ENCODE measurements at regions not wholly inside any gene's neighbourhood (a gene's known extent, or its start where the extent isn't known, plus 50 kb on each side); places are given as distances from the start of the nearest gene placed in this dataset.
"Not testable (repeated sequence)": the region's sequence is repeated elsewhere in the genome, so short reads cannot be mapped to it uniquely, and the experiment has no call there.

- not testable (repeated sequence) for TF ChIP-seq EZH2 (IDR thresholded peaks at IDR 0.05; ENCODE audit: insufficient read depth, poor library complexity, severe bottlenecking); EZH2phosphoT487 (IDR thresholded peaks at IDR 0.05; ENCODE audit: insufficient read depth, low read depth)
Observed at GRCh38 chr6:14300721-14301120, 183.1 kb downstream of the CD83 start.

All from GM23248 (cell line).